HG02798 (cell line): ENCODE measurements at regions not wholly inside any gene's neighbourhood (a gene's known extent, or its start where the extent isn't known, plus 50 kb on each side); places are given as distances from the start of the nearest gene placed in this dataset.
"Not testable (repeated sequence)": the region's sequence is repeated elsewhere in the genome, so short reads cannot be mapped to it uniquely, and the experiment has no call there.

ENCODE experiments used
- ATAC-seq: cut with Tn5 transposase; IDR thresholded peaks from one replicate; pipeline ENCODE4 v1.9.1; 2021; ENCODE audit warnings: mild to moderate bottlenecking; ENCODE audit not compliant: unreplicated experiment, poor library complexity

DNA sequence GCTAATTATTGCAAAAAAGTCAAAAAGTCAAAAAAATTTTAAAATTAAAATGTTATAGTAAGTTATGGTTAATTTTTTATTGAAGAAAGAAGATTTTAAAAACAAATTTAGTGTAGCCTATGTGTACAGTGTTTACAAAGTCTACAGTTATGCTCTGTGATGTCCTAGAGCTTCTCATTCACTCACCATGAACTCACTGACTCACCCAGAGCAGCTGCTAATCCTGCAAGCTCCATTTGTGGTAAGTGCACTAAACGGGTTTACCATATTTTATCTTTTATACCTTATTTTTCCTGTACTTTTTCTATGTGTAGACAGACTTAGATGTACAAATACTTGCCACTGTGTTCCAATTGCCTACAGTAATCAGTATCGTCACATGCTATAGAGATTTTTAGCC is 788.2 kb downstream of the DSC3 start:
- ATAC-seq, result no peak

DNA sequence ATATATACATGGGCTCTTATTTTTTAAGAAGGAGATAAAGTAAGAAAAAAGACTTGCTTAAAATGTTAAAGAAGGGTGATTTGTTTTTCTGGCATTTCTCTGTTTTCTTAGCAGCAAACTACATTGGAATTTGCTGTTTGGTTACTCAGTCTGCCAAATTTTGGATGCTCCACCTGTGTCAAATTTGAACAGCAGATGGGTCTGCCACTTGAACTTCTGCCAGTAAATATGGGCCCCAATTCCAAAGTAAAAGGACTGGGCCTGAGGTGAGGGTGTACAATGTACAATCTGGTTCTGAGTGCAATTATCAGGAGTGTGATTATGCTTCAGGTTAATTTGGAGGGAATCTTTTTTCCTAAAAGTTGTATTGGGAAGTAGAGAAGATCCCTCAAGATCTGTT is 794.5 kb downstream of the DSC3 start:
- no peak for ATAC-seq

DNA sequence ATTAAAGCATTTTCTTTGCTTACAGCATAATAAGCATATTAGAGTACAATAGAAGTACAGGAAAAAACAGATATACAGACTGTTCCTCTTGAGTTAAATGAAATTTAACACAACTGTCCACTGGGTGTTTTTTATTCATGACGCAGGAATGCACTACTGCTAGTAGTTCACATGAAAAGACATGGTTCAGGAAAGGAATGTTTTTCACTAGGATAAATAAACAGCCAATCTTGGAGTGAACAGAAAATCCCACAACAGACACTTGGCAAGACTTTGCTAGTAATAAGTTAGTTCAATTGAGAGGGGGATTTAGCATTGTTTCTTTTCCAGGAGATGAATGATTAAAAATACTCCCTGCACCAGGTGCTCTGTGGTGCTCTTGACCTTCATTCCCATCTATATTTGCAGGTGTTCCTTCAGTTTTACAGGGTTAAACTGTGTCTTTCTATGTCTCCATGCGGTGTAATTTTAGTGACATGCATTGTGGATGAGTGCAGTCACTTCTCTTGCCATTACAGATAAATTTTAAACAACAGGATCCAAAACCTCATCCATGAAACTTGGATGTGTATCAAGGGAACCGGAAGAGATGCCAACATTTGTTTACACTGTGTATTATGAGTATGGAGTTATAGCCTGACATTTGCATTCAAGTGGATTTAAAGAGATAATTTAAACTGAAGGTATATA is 796.6 kb downstream of the DSC3 start:
- no peak for ATAC-seq

DNA sequence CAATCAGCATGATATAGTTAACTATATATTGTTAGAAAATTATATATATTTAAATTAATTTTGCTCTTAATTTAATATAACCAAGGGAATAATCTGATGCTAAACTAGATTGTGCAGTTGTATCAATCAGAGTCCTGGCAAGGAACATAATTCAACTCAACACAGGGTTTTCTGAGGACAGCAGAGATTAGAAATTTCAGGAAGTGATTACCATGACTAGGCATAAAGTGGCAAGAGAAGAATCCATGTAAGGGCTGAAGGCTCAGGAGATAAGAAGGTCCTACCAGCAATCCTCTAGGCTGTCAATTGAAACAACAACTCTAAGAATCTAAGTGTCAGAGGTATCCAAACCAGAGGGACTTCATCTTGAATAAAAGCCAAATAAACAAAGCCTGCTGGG is 807.8 kb downstream of the DSC3 start:
- ATAC-seq, result no peak

DNA sequence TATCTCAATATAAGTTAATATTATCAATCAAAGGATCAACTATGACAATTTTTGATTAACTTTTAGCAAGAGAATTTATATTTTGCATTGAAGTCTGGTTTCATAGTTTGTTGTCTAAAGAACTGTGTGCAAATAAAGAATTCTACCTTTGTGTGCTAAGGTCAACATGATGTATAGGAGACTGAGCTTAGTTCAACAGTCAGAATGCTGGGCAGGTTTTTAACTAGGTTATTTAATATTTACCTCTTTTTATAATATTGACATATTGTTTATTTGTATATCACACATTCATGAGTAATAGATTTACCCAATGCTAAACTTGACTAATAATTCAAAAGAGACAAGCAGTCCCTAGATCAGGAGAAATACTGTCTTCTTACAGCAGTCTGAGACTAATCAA is 831.4 kb downstream of the DSC3 start:
- no peak for ATAC-seq

DNA sequence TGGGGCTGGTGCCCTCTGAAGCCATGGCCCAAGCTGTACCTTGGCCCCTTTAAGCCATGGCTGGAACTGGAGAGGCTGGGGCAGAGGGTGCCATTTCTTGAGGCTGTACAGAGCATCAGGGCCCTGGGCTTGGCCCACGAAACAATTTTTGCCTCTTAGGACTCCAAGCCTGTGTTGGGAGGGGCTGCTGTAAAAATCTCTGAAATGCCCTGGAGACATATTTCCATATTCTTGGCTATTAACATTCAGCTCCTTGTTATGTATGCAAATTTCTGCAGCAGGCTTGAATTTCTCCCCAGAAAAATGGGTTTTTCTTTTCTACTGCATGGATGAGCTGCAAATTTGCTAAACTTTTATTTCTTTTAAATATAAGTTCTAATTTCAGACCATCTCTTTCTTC is 834.0 kb downstream of the DSC3 start:
- no peak for ATAC-seq

DNA sequence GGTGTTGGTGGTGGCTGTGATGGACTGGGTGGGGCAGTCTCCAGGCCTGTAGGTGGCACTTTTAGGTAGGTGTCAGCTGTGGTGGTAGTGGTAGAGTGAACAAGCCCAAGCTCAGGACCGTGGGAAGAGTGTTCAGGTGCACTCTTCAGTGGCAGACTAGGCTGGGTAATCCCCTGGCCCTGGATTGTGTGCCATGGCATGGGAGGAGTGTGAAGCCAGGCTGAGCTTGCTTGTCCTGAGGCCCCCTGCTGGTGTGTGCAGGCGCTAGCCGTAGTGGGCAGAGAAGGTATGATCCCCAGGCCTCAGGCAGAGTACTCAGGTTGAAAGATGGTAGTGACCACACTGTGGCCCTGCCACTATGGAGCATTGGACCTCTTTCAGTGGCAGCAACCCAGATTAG is 850.3 kb downstream of the DSC3 start:
- ATAC-seq, result no peak

DNA sequence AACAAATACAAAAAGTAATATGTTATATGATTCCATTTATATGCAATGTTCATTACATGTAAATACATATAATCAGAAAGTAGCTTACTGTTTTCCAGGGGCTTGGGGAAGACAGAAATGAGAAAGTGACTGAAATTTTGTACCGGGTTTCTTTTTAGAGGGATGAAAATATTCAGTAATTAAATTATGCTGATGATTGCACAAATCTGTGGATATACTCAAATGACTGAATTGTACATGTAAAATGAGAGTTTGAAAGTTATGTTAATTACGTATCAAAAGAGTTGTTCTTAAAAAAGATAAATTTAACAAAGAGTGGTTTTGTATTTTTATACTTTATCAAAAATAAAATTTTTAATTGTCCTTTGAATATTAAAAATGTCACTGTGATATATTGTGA is 856.3 kb downstream of the DSC3 start:
- ATAC-seq, result no peak

DNA sequence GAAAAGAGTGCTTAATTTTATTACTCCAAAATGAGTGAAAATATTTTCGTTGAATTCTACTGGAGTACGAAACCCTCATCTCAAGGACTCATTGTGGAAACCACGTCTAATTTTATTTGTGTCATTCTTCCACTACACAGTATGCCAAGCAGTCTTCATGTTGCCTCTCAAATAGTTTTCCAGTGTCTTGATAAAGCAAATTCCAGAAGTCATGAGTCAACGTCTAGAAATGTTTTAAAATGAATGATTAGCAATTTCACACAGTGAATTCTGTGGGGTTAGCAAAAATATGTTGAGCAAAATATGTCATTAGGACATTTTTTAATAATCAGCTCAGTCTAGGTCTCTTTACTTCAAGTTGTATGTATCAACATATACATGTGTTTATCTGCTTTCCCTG is 865.5 kb downstream of the DSC3 start:
- ATAC-seq, result no peak

DNA sequence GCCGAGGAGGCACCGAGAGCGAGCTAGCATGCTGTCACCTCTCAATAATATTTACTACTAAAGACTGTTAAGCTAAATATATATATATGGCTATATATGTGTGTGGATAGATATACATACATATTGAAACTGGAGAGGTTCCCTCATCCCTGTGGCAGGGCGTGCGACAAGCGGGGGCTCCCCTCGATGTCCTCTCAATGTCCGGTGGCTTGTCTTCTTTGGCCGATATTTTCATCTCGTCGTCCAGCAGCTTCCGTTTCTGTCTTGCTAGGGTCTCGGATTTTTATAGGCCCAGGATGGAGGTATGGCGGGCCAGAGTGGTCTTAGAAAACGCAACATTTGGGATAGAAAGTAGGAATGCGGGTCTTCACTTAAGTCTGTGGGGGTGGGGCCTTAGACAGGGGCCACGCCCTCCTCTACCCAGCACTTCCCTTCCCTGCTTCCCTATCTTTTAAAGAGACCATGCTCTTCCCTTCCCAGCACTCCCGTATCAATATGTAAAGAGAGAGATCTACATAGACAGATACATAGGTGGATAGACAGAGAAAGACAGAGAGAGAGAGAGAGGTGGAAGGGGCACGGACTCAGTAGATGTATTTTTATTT is 866.8 kb downstream of the DSC3 start:
- no peak for ATAC-seq

DNA sequence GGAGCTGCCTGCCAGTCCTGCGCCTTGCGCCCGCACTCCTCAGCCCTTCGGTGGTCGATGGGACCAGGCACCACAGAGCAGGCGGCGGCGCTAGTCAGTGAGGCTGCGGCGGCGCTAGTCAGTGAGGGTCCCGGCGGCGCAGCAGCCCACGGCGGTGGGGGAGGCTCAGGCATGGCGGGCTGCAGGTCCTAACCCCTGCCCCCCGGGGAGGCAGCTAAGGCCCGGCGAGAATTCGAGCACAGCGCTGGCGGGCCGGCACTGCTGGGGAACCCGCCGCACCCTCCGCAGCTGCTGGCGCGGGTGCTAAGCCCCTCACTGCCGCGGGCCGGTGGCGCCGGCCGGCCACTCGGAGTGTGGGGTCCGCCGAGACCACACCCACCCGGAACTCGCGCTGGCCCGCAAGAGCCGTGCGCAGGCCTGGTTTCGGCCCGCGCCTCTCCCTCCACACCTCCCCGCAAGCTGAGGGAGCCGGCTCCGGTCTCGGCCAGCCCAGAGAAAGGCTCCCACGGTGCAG is 867.4 kb downstream of the DSC3 start:
- ATAC-seq, result no peak

DNA sequence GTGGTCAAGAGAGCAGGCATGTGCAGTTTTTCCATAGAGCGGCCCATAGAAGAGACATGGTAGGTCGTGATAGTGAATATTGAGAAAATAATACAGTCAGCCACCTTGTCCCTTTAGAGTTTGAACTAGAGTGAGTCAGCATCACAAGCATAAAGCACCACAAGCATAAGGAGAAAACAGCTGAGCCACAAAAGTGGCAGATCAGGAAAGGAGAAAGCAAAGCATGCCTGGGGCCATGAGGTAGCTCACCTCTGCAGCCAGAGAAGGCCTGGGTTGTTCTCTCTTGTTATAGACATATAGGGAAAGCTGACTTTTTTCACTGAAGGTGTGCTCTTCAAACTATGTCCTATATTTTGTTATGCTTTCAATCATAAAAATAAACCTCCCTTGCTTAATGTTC is 879.0 kb downstream of the DSC3 start:
- no peak for ATAC-seq

DNA sequence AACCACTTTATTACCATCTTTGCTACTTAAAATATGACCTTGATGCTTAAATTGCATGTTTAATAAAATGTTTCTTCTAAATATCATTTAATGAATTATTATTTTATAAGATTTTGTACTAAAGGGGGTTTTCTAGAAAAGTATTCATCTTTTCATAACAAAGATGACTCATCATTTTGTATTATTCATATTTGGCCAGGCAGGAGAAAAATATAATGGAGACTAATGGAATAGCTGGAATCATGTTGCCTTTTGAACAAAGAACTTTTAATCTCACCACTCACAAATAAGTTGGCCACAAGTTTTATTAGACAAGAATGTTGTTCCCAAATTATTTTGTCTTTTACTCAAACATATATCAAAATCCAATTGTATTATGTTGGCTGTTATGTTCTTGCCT is 882.4 kb downstream of the DSC3 start:
- ATAC-seq, result no peak

DNA sequence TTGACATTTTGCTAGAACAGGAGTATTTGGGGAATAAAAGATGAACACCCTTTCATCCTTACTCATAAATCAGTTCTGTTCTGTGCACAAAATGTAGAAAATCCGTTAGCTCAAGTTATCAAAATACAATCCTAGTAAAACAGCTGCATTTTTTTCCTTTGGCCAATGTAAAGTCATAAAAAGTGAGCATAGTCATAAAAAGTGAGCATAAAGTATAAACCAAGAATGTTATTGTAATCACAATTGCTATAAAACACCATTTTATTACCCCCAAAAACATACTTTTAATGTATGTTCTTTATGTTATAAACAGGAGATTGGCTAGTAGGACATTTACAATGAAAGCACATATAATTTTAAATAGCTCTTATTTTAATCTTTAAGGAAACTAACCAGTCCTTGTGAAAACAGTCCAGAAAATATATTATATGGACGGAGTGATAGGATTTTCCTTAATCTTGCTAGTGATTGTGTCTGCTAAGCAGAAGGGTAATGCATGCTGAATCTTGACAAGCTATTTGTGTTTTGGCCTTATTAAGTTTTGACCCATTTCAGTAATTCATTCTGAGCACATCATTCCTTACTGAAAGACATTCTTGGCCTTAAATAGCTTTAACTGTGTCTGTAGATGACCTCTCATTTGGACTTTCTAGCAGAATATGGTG is 891.8 kb downstream of the DSC3 start:
- ATAC-seq, result no peak

DNA sequence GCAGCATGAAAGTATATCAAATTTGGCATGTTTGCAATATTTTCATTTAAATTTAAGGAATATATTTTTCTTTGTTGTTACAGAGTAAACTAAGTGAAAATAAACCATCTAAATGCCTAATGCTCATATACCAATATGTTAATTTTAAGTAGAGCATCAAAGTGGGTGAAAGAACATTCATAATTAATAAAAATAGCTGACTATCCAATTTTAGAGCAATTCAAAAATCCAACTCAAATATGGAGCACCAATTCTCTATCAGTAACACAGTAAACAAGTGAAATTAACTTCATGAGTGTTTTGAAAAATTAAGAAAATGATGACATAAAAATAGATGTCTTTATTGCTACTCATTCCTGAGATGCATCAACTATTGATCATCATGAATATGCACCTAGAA is 893.0 kb downstream of the DSC3 start:
- no peak for ATAC-seq

DNA sequence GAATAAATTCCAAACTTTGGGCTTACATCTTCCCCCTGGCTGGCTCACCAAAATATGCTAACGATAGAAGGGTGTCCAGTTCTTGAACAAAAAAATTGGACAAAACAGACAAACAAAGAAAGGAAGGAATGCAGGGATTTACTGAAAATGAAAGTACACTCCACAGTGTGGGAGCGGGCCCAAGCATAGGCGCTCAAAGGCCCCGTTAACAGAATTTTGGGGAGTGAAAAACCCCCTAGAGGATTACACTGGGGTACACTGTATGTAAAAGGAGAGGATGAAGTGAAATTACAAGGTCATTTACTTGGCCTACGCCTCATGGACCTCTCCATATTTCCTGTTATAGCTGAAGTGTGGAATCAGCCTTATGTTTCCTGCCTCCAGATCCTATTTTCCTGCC is 899.7 kb downstream of the DSC3 start:
- ATAC-seq, result no peak

DNA sequence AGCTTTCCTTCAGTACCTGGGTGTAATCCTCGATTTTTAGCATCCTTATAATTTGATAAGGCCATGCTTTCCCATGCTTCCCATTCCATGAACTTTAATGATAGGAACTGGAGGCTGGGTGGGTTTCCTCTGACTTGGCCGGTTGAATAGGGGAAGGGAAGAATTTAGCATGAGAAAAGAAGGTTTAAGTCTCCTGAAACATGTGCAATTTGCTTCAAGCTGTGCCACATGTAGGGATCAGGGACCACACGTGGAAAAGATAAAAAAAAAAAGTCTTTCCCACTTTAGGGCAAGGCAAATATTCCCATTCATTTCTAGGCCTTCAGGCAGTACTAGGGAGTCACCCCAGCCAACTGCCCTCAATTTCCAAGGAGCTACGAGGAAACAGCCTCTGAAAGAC is 900.3 kb downstream of the DSC3 start:
- no peak for ATAC-seq

DNA sequence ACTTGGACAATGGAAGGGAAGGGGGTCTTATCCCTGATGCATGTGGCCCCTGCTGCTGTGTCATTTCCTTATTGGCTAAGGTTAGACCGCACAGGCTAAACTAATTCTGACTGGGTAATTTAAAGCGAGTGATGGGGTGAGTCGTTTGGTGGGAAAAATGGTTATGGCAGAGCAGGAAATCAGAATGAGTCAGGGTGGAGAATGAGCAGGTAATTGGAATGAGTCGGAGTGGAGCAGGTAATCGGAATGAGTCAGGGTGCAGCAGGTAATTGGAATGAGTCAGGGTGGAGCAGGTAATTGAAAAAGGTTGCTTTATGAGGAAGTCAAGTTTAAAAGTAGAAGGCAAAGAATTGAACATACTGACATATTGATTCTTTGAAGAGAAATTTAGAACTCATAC is 901.0 kb downstream of the DSC3 start:
- not testable (repeated sequence) for ATAC-seq

DNA sequence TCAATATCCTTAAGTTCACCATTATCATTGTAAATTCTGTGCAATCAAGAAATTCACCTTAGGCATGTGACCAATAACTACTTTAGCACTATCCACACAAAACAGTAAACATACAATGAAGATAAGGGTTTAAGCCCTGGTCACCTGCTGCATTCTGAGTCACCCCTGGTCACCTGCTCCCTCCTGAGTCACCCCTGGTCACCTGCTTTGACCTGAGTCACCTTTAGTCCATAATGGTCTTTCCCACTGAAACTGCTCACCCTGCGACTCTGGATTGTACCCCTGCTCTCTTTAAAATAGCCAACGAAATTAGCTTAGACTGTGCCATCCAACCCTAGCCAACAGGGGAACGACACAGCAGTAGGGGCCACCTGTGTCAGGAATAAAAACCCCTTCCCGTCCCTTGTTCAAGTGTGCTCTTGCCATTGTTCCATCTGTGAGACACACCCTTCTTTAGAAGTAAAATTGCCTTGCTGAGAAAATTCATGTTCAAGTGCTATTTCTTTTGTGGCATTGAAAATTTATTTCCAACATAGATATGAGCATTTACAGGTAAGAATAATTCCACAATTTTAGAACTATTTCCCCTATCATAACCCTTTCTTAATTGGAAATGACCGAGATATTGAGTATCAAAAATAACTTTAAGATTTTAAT is 902.8 kb downstream of the DSC3 start:
- no peak for ATAC-seq

DNA sequence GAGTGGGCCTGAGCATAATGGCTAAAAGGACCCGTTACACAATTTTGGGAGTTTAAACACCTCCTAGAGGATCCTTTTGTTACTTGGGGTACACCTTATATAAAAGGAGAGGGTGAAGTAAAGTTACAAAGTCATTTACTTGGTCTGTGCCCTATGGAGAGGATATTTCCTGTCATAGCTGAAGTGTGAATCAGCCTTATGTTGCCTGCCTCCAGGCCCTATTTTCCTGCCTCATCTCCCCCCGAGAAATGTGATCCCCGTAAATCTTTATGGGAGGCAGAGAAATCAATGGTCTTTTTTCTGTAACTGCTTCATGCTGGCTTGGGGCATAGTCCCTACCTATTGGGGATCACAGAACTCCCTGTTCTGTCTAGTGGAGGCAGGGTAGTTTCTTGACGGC is 906.6 kb downstream of the DSC3 start:
- ATAC-seq, result no peak

DNA sequence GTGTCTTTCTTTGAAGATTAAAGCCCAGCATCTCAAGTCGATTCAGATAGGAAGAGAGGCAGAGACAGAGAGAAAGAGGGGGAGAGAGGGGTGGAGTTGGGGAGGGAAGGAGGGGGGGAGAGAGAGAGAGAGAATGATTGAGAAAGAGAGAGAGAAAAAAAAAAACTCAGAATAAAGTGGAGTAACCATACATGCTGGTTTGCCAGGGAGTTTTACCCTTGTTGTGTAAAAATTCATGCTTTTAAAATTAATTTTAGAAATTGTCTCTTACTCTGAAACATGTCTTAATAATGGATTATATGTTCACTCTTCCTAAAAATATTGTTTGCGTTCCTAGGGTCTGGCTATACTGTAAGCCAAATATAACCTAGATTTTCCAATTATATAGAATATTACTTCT is 908.5 kb downstream of the DSC3 start:
- no peak for ATAC-seq
